HCT116 (cell line): ENCODE measurements at regions not wholly inside any gene's neighbourhood (a gene's known extent, or its start where the extent isn't known, plus 50 kb on each side); places are given as distances from the start of the nearest gene placed in this dataset.

Source experiments
- ATAC-seq: fragments of 200-7000 bp; cut with Tn5 transposase; 2 replicates; pipeline ENCODE4 v1.9.1; 2020; ENCODE audit warnings: mild to moderate bottlenecking, moderate library complexity
- BruUV-seq: library from RNA; stranded (reverse); fragments of 400-500 nt; replicated peaks from 2 replicates; lab custom pipeline; 2021; lab: Mats Ljungman, UMichigan
- CTCF ChIA-PET: fragments of 300-600 bp; sonication (Branson Sonifier 250); formaldehyde crosslinking; loops from one replicate; lab custom pipeline; 2021; ENCODE audit warnings: antibody characterized with exemption; lab: Charles Lee
- POLR2A ChIA-PET: fragments of 300-600, 350-600 bp; sonication (Branson Sonifier 250); formaldehyde crosslinking; loops from one replicate; lab custom pipeline; 2021; ENCODE audit warnings: antibody characterized with exemption; lab: Charles Lee
- RAD21 ChIA-PET, 2 experiments: fragments of 300-600 bp; sonication (Branson Sonifier 250); formaldehyde crosslinking; loops; one replicate each; lab custom pipeline; 2023; ENCODE audit warnings: low total read pairs in 2 of 2; ENCODE audit not compliant: uncharacterized antibody in 2 of 2, unreplicated experiment in 2 of 2, low non-redundant PET in 1 of 2; lab: Charles Lee
- DNase-seq: peaks from one replicate; pipeline ENCODE4 v3.0.0-alpha.2; 2010; ENCODE audit warnings: low read depth, low spot score
- H2AFZ ChIP-seq: fragments of 200-600 bp; shearing (Covaris generic), sonication (generic); 2 replicates; pipeline ENCODE4 v1.6.1; 2017; ENCODE audit warnings: low read depth, mixed run types, mixed read lengths, antibody characterized with exemption, low read length; ENCODE audit not compliant: poor library complexity, severe bottlenecking
- H3K27ac ChIP-seq: 2 replicates; pipeline ENCODE4 v1.5.1; 2012; ENCODE audit warnings: low read depth, low read length
- H3K27me3 ChIP-seq: fragments of 200-600 bp; sonication (generic); 2 replicates; pipeline ENCODE4 v1.6.1; 2016; ENCODE audit warnings: mixed run types, low read length, mixed read lengths; ENCODE audit not compliant: insufficient read depth
- H3K36me3 ChIP-seq, 2 experiments: fragments of 200-500 bp in 1 of 2; fragments of 200-600 bp in 1 of 2; sonication (Bioruptor generic) in 1 of 2; sonication (generic) in 1 of 2; 2 replicates each; pipeline versions ENCODE4 v1.5.1 to v1.6.1; 2014 to 2016; ENCODE audit warnings: low read length in 2 of 2, inconsistent platforms in 1 of 2, mixed read lengths in 1 of 2, mixed run types in 1 of 2; ENCODE audit not compliant: insufficient read depth in 2 of 2, control insufficient read depth in 1 of 2
- H3K4me1 ChIP-seq, 2 experiments: fragments of 200-600 bp in 1 of 2; sonication (generic) in 1 of 2; 2 replicates each; pipeline versions ENCODE4 v1.5.1 to v1.6.1; 2012 to 2017; ENCODE audit warnings: low read length in 2 of 2, inconsistent platforms in 1 of 2, mild to moderate bottlenecking in 1 of 2, mixed read lengths in 1 of 2, mixed run types in 1 of 2, moderate library complexity in 1 of 2; ENCODE audit not compliant: insufficient read depth in 2 of 2, control insufficient read depth in 1 of 2
- H3K4me2 ChIP-seq: fragments of 200-600 bp; sonication (generic); 2 replicates; pipeline ENCODE4 v1.6.1; 2017; ENCODE audit warnings: mixed run types, low read length, mixed read lengths
- H3K4me3 ChIP-seq, 2 experiments: fragments of 200-600 bp in 1 of 2; sonication (generic) in 1 of 2; replicated peaks in 1 of 2; 2 replicates each; pipeline ENCODE4 v1.5.1; 2011 to 2016; ENCODE audit warnings: low read length in 2 of 2, control low read depth in 1 of 2, low read depth in 1 of 2, mild to moderate bottlenecking in 1 of 2, mixed read lengths in 1 of 2, mixed run types in 1 of 2
- H3K79me2 ChIP-seq: fragments of 200-600 bp; sonication (generic); 2 replicates; pipeline ENCODE4 v1.6.1; 2017; ENCODE audit warnings: mild to moderate bottlenecking, mixed run types, low read length, moderate library complexity, mixed read lengths; ENCODE audit not compliant: insufficient read depth
- H3K9ac ChIP-seq: fragments of 200-600 bp; sonication (generic); 2 replicates; pipeline ENCODE4 v1.6.1; 2016; ENCODE audit warnings: low read length, mixed read lengths
- H3K9me2 ChIP-seq: fragments of 200-600 bp; sonication (generic), shearing (Covaris generic); 2 replicates; pipeline ENCODE4 v1.6.1; 2017; ENCODE audit warnings: mixed run types, mild to moderate bottlenecking, moderate library complexity; ENCODE audit not compliant: insufficient read depth
- H3K9me3 ChIP-seq, 2 experiments: fragments of 200-500 bp in 1 of 2; fragments of 200-600 bp in 1 of 2; sonication (Bioruptor generic) in 1 of 2; sonication (generic) in 1 of 2; 2 replicates each; pipeline ENCODE4 v1.6.1; 2014 to 2017; ENCODE audit warnings: low read length in 2 of 2, mixed read lengths in 2 of 2, inconsistent platforms in 1 of 2, low read depth in 1 of 2, mild to moderate bottlenecking in 1 of 2, mixed run types in 1 of 2, moderate library complexity in 1 of 2; ENCODE audit not compliant: control insufficient read depth in 1 of 2, insufficient read depth in 1 of 2
- H4K20me1 ChIP-seq: fragments of 200-600 bp; sonication (generic), shearing (Covaris generic); 2 replicates; pipeline ENCODE4 v1.6.1; 2017; ENCODE audit warnings: mixed run types, mild to moderate bottlenecking, moderate library complexity; ENCODE audit not compliant: insufficient read depth
- EZH2 ChIP-seq: fragments of 200-600 bp; sonication (generic); IDR thresholded peaks from 2 replicates; pipeline ENCODE4 v1.6.1; 2017; ENCODE audit warnings: antibody characterized with exemption, mixed run types
- EZH2phosphoT487 ChIP-seq: fragments of 200-600 bp; IDR thresholded peaks from 2 replicates; pipeline ENCODE4 v1.6.1; 2018; ENCODE audit warnings: antibody characterized with exemption, borderline replicate concordance
- FOSL1 ChIP-seq: IDR thresholded peaks from 2 replicates; pipeline ENCODE4 v1.6.1; 2012; ENCODE audit warnings: low read depth
- JUND ChIP-seq: IDR thresholded peaks from 2 replicates; pipeline ENCODE4 v1.6.1; 2012
- RAD21 ChIP-seq: IDR thresholded peaks from 2 replicates; pipeline ENCODE4 v1.6.1; 2012; ENCODE audit warnings: low read depth, mild to moderate bottlenecking
- SIN3A ChIP-seq: IDR thresholded peaks from 2 replicates; pipeline ENCODE4 v1.6.1; 2012; ENCODE audit warnings: low read depth
- SP1 ChIP-seq: IDR thresholded peaks from 2 replicates; pipeline ENCODE4 v1.6.1; 2012; ENCODE audit warnings: low read depth
- SRF ChIP-seq: IDR thresholded peaks from 2 replicates; pipeline ENCODE4 v1.6.1; 2012; ENCODE audit warnings: low read depth
- TCF7L2 ChIP-seq: IDR thresholded peaks from 2 replicates; pipeline ENCODE4 v1.7.0; 2011; ENCODE audit warnings: borderline replicate concordance, inconsistent platforms; ENCODE audit not compliant: insufficient read depth, insufficient read length; ENCODE audit errors: extremely low read depth
- ZFX ChIP-seq: fragments of 450-650 bp; IDR thresholded peaks from 2 replicates; pipeline ENCODE4 v1.6.1; 2017
- ZNF274 ChIP-seq: fragments of 200-500 bp; sonication (Bioruptor generic); IDR thresholded peaks from 2 replicates; pipeline ENCODE4 v1.6.1; 2014; ENCODE audit warnings: mild to moderate bottlenecking, low read depth, low read length, inconsistent platforms
- intact Hi-C: fragments of 100-400 bp; cut with micrococcal nuclease; formaldehyde crosslinking; loops from 2 replicates; pipeline ENCODE4 v1.10.0; 2022
- TF ChIP-seq, protein P1 (sequence below), 3 experiments: fragments of 200-600 bp in 1 of 3; sonication (generic) in 1 of 3; IDR thresholded peaks in 2 of 3; conservative IDR thresholded peaks in 1 of 3; 2 replicates each; pipeline ENCODE4 v1.5.1; 2012 to 2017; ENCODE audit warnings: low read depth in 2 of 3, low read length in 2 of 3, antibody characterized with exemption in 1 of 3, borderline replicate concordance in 1 of 3, control low read depth in 1 of 3, mild to moderate bottlenecking in 1 of 3, mixed read lengths in 1 of 3, mixed run types in 1 of 3, moderate library complexity in 1 of 3; ENCODE audit not compliant: insufficient read depth in 1 of 3
- TF ChIP-seq, protein P2 (sequence below): IDR thresholded peaks from 2 replicates; pipeline ENCODE4 v1.6.1; 2012
- TF ChIP-seq, protein P3 (sequence below): IDR thresholded peaks from 2 replicates; pipeline ENCODE4 v1.6.1; 2012; ENCODE audit warnings: low read depth

DNA sequence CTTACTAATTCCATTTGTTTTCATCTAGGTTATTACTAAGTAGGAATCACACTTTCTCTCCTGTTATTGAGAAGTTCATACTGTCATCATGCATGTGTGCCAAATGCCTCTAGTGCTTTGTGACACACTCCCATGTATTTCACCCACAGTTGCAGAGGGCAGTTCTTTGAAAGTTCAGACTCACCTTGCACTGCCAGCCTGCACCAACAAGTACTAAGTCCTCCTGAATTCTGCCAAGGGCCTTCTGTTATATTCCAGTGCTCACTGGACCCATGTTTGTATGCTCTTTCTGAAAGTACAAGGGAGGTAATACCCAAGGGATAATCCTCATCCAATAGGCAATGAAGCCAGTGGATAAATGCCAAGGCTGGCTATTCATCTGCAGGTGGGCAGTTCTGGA, 136.6 kb upstream of the ARPP21 start:
- Histone ChIP-seq H3K27me3 (no peaks in the 10 kb centered on the region), H3K4me1 (no peaks in the 10 kb centered on the region), H3K9me2 (no peaks in the 10 kb centered on the region), H3K36me3 (no peaks in the 10 kb centered on the region), H3K79me2 (no peaks in the 10 kb centered on the region), H3K27ac (no peak overlapping the region), H3K9ac (no peak overlapping the region), H3K9me3 (peaks cover 3 to 17% of the 10 kb centered on the region in 2 experiments; a peak in 2 of 4 replicates), H2AFZ (no peak overlapping the region), H3K4me2 (no peak overlapping the region), H4K20me1 (no peaks in the 10 kb centered on the region), H3K4me3 (no peak overlapping the region)
- ATAC-seq: no peak
- POLR2A ChIA-PET: no interaction called here
- CTCF ChIA-PET: no interaction called here
- BruUV-seq: no TSS peak
- intact Hi-C loops: no loop called here
- RAD21 ChIA-PET: no interaction called here
- no peak for DNase-seq
- TF ChIP-seq EZH2phosphoT487 (no peak), ZNF274 (no peak), JUND (no peak), RAD21 (no peak), EZH2 (no peak), SIN3A (no peak), TCF7L2 (no peak), ZFX (no peak), FOSL1 (no peak), SRF (no peak), SP1 (no peak)
- TF ChIP-seq, protein P1, sequence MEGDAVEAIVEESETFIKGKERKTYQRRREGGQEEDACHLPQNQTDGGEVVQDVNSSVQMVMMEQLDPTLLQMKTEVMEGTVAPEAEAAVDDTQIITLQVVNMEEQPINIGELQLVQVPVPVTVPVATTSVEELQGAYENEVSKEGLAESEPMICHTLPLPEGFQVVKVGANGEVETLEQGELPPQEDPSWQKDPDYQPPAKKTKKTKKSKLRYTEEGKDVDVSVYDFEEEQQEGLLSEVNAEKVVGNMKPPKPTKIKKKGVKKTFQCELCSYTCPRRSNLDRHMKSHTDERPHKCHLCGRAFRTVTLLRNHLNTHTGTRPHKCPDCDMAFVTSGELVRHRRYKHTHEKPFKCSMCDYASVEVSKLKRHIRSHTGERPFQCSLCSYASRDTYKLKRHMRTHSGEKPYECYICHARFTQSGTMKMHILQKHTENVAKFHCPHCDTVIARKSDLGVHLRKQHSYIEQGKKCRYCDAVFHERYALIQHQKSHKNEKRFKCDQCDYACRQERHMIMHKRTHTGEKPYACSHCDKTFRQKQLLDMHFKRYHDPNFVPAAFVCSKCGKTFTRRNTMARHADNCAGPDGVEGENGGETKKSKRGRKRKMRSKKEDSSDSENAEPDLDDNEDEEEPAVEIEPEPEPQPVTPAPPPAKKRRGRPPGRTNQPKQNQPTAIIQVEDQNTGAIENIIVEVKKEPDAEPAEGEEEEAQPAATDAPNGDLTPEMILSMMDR (IDR thresholded peaks at IDR 0.05 in 2 of 3, conservative IDR thresholded peaks at IDR 0.05 in 1 of 3; ENCODE audit: borderline replicate concordance in 1 of 3, insufficient read depth in 1 of 3, low read depth in 2 of 3, low read length in 2 of 3): no peak
- TF ChIP-seq, protein P2, sequence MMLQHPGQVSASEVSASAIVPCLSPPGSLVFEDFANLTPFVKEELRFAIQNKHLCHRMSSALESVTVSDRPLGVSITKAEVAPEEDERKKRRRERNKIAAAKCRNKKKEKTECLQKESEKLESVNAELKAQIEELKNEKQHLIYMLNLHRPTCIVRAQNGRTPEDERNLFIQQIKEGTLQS: no peak
- TF ChIP-seq, protein P3, sequence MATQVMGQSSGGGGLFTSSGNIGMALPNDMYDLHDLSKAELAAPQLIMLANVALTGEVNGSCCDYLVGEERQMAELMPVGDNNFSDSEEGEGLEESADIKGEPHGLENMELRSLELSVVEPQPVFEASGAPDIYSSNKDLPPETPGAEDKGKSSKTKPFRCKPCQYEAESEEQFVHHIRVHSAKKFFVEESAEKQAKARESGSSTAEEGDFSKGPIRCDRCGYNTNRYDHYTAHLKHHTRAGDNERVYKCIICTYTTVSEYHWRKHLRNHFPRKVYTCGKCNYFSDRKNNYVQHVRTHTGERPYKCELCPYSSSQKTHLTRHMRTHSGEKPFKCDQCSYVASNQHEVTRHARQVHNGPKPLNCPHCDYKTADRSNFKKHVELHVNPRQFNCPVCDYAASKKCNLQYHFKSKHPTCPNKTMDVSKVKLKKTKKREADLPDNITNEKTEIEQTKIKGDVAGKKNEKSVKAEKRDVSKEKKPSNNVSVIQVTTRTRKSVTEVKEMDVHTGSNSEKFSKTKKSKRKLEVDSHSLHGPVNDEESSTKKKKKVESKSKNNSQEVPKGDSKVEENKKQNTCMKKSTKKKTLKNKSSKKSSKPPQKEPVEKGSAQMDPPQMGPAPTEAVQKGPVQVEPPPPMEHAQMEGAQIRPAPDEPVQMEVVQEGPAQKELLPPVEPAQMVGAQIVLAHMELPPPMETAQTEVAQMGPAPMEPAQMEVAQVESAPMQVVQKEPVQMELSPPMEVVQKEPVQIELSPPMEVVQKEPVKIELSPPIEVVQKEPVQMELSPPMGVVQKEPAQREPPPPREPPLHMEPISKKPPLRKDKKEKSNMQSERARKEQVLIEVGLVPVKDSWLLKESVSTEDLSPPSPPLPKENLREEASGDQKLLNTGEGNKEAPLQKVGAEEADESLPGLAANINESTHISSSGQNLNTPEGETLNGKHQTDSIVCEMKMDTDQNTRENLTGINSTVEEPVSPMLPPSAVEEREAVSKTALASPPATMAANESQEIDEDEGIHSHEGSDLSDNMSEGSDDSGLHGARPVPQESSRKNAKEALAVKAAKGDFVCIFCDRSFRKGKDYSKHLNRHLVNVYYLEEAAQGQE: no peak
